Dedifferentiated amniotic fluid mesenchymal stem cell (primary cell): ENCODE measurements at regions not wholly inside any gene's neighbourhood (a gene's known extent, or its start where the extent isn't known, plus 50 kb on each side); places are given as distances from the start of the nearest gene placed in this dataset.
"Not testable (repeated sequence)": the region's sequence is repeated elsewhere in the genome, so short reads cannot be mapped to it uniquely, and the experiment has no call there.

ENCODE experiments used
- DNase-seq: peaks from one replicate; pipeline ENCODE4 v3.0.0-alpha.2; 2016; ENCODE audit errors: extremely low spot score

DNA sequence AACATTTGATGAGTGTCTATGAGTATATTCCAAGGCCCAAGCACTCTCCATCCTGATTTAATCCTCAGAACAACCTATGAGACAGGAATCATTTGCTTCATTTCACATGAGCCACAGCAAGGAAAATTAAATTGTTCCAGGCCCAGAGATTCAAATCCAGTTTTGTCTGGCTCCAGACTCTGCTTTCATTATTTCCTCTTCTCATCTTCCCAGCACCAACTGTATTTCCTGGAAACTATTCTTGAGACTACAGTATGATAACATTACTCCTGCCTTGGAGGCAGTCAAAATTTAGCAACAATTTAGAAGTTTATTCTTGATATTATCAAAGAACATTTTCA lies 194.5 kb downstream of the ZNF608 start:
- no peak for DNase-seq

DNA sequence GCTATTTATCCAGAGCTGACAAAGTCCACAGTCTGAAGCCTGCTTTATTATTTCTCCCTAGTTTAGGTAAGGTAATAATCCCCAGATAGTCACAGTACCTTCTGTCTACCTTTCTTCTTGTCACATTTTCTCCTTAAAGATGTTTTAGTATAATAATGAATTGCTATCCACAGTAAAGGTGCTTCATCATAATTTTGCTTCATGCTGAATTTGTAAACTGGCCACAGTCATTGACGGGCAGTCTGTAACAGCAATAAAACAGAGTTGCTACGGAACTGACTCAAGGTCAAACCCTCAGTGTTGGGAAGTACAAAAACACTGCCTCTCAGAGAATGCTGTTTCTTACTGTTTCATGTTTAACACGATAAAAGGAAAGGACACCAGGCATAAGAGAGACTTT lies 195.7 kb downstream of the ZNF608 start:
- no peak for DNase-seq

DNA sequence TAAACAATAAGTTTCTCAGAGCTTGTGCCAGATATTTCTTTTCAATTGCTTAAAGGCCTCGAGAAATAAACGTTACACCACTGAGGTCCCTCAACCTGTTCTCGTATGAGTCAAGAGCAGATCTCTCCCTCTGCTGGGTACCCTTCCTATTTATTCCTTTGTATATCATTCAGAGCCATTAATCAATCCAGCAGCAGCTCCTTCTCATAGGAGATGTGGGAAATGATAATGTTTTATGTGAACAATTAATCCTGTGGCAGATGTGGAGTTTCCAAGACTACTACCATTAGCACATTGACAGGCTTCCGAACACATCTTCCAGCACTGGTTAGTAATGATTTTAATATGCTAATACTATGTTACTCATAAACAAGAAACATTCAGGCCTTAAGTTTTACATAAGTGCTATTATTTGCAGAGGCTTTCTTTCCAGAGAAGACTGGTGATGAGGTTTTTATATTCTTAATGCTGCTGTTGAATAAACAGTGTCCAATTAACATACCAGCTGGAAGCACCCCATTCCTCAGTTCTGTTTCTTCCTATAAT lies 196.5 kb downstream of the ZNF608 start:
- DNase-seq = no peak

DNA sequence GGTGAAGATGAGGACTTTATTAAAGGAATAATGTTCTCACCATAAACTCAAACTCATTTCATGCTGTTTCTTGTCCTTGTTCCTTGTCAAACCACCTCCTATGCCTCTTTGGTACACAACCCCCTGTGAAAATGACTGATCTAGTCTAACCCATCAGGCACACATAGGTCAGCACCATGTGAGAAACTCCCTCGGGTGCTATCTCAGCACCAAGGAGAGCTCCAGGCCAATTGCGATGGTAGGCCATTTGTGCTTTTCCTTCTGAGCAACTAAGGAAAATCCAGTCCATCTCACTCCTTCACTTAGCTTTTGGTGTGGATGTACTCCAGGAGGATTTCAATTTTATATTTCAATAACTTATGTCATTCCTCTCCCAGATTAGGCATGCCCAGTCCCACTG lies 199.8 kb downstream of the ZNF608 start:
- no peak for DNase-seq

DNA sequence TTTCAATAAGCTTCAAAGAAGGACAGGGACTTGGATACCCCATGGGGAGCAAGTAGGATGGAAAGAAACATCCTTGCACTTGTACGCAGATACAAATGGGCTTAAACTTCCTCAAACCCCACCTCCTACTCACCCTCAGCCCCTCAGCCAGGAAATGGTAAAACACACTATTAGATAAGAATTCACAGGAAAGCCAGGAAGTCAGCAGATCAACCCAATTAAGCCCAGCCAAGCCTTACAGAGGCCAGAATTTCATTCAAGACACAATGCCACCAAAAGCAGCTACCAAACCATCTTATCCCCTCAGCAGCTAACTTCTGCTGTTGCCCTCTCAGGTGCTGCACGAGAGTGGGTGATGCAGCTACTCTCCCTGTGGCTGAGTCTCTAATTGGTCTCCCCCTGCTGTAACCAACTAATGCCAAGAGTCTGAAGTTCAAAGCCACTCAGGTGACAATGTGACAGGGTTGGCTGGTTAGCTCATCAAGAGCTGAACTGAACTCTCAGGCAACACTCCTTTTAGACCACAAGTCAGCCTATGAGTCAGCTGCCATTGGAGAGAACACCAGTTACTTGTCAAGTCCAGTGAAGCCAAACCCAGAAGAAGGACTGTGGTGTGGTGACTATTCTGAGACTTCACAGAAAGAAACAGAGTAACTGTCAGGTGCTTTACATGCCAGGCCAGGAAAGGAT lies 201.9 kb downstream of the ZNF608 start:
- no peak for DNase-seq

DNA sequence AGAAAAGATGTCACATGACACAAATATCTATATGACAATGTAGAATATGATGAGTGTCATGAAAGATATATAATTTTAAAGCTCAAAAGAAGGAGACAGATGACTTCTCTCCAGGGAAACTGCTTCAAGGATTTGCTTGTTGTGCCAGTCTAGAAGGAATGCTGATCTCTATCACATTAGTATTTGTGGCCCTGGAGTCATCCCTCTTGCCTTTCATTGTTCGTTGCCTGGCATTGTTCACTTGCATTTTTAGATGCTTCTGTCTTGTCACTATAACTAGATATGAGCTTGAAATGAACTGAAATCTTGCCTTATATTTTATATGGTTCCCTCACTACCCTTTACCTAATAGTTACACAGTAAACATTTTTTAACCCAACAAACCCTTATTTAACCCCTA lies 207.5 kb downstream of the ZNF608 start:
- no peak for DNase-seq

DNA sequence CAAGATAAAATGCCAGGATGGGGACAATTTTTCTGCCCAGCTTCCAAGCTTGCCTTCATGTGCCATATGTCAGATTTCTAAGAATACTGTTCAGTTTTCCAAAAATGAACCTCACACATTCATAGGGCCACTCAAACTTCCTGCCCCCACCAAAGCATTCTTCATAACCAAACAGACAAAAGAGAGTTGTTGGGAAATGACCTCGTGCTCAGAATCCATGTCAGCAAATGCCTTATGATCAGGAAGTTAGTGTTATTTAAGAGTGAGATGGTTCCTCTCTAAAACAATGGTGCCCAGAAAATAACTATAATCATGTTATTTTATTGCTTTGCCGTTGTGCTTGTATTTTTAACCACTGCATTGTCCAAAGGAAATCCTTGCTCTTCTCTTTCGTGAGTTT lies 208.2 kb downstream of the ZNF608 start:
- no peak for DNase-seq

DNA sequence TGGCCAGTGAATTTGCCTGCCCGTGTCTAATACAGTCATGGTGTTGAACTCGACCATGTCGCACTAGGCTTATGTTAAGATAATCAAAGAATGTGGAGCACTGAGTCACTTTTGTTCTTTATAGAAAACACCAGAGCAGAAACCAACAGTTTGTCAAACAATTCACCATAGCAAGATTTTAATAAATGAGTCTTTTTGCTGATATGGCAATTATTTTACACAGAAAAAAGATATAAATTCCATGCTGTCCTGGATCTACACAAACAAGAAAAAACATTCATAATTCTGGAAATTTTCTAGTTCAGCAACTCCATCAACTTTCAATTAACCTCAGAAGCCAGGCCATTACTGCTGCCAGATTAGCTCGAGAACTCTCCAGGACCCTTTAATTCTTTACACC lies 208.9 kb downstream of the ZNF608 start:
- no peak for DNase-seq

DNA sequence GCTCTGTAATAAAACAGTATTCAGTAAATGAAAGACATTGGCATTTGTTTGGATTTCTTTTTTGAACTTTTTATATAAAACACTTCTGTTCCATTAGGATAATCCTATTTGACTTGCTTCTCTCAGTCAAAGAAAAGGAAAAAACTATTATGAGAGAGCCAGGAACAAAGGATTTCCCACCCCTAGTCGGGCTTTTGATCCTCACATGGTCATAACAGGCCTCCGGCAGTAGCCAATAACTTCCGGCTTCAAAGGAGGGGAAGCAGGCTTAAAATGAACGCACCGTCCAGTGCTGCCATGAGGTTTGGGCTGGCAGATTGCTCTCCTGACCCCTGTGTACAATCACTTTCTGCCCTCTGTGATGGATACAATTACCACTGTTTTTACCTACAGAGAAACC lies 209.3 kb downstream of the ZNF608 start:
- DNase-seq = no peak

DNA sequence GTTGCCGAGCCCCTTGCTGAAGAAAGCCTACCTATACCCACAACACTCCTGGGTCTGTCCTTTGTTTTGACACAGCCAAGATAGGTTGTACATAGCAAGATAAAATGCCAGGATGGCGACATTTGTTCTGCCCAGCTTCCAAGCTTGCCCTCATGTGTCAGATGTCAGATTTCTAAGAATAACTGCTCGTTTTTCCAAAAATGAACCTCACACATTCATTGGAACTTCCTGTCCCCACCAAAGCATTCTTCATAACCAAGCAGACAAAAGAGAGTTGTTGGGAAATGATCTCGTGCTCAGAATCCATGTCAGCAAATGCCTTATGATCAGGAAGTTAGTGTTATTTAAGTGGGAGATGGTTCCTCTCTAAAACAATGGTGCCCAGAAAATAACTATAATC lies 210.1 kb downstream of the ZNF608 start:
- DNase-seq = no peak

DNA sequence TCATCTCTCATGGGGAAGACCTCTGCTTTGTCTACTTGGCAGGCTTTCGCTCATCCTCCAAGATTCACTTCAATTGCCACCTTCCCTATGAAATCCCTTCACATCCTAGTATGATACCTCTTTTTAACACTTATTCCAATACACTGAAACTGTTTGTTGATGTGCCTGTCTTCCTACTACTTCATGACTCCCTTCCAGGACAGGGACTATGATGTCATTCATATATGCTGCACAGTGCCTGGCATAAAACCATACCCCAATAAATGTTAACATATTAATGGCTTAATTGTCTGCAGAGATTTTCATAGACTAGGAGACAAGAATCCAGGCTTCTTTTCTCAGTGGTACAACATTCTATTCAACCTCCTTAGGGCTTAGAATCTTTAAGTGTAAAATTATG lies 215.5 kb downstream of the ZNF608 start:
- DNase-seq = no peak

DNA sequence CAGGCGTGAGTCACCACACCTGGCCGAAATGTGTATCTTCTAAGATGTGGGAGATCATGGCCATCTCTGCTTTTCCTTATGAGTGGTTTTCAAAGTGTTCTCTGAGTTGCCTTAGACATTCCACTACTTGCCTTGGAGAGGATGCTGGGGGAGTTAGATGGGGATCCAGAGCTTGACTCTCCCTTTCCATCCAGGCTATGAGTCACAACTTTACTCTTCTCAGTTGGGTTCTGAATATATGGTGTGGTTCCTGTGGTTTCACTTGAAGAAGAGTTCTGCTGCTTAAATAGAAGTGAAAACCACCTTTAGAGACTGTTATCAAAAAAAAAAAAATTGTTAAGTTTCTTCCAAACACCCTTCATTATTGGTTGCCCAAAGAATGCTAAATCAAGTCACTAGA lies 217.6 kb downstream of the ZNF608 start:
- DNase-seq = no peak

DNA sequence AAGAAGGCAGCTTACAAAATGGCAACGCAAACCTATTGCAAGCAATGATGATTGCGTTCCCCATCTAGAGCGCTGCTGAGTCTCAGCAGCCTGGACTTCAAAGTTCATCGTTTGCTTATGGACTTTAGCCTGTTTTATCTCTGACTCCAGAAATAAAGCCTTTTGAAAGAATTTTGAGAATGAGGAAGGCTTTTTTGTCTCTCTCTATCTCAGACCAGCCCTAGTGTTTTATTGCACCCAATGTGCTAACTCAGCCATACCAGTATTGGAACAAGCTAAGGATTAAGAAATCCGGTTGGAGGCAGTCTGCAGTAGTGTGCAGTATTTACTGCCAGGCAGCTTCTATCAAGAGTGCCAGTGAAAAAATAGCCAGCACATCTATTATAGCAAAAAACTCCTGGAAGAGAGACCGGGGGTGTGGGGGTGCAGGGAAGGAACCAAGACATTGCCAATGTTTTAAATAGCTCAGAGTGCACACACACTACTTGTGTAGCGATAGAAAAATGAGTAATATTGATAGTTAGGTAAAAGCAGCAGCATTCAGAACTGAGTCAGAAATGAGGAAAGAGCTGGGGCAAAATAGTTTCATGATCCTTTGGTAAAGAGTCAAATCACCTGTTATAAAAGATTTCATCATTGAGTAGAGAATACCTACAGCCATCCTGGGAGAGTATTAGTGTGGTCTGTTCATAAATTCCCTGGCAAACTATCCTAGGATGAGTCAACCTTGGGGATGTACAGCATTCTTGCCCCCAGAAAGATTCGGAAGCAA lies 219.0 kb downstream of the ZNF608 start:
- no peak for DNase-seq

DNA sequence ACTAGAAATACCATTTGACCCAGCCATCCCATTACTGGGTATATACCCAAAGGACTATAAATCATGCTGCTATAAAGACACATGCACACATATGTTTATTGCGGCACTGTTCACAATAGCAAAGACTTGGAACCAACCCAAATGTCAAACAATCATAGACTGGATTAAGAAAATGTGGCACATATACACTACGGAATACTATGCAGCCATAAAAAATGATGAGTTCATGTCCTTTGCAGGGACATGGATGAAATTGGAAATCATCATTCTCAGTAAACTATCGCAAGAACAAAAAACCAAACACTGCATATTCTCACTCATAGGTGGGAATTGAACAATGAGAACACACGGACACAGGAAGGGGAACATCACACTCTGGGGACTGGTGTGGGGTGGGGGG lies 220.4 kb downstream of the ZNF608 start:
- DNase-seq = not testable (repeated sequence)

DNA sequence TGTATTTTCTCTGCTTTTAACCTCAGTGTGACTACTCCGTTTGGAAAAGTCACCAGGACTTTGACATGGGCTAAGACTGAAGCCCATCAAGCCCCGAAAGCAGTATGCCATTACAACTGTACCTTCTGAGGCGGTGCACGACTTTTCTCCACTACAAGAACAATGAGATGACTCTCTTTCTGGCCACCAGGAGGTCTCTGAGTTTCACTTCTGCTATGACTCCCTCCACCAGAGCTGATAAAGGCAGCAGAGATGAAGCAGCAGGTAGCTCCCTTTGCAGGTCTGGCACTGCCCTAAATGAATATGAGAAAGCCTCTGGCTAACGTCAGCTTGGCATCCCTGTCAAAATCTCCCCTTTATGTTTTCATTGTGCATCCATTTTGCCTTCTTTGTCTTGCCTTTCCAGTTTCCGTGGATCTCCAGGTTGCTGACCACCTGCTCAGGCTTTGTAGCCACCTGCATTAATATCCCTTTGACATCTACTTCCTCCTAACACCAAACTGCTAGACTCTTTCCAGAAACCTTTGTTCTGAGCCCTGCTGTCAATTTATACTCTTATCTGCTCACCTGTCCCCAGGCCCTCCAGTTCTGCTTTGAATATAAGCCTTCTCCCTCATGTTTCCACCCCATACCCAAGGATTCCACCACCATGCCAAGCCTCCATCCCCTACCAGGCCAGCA lies 221.7 kb downstream of the ZNF608 start:
- DNase-seq = no peak

DNA sequence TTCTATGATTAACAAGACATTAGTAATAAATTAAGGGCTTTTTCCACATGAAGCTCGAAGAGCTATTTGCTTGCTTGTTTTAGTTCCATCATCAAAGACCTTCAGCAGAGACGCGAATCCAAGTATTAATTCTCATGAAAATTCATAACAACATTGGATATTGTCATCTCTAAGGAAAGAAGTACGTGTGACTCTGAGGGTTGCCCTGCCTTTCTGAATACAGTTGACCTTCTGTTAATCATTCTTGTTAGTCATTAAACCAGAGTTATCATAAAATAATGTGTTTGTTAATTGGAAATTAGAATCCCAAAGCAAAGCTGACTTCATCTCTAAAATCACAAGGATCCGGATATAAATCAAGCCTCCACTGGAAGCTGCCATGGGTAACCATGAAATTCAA lies 222.5 kb downstream of the ZNF608 start:
- no peak for DNase-seq

DNA sequence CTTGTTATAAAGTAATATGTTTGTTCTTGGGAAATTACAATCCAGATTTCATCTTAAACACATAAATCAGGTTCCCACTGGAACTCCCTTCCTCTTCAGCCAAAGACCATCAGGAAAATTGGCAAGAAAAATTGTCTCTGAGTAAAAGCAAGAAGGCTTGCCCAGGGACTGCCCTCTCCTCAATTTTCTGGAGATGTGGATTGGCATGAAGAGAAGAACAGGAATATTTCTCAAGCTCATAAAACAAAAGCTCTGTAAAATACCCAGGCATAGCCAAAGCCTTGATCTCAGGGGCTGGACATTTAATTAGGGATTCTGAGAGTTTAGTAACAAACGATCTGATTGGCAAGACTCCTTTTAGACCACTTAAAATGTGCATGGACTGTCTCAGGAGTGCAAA lies 223.4 kb downstream of the ZNF608 start:
- no peak for DNase-seq

DNA sequence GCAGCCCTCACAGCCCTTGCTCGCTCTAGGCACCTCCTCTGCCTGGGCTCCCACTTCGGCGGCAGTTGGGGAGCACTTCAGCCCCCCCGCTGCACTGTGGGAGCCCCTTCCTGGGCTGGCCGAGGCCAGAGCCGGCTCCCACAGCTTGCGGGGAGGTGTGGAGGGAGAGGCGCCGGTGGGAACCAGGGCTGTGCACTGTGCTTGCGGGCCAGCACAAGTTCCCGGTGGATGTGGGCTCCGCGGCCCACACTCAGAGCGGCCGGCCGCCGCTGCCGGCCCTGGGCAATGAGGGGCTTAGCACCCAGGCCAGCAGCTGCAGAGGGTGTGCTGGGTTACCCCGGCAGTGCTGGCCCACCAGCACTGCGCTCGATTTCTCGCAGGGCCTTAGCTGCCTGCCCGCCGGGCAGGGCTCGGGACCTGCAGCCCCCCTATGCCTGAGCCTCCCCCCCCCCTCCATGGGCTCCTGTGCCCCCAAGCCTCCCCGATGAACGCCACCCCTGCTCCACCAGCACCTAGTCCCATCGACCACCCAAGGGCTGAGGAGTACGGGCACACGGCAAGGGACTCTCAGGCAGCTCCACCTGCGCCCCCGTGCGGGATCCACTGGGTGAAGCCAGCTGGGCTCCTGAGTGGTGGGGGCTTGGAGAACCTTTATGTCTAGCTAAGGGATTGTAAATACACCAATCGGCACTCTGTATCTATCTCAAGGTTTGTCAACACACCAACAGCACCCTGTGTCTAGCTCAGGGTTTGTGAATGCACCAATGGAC lies 224.8 kb downstream of the ZNF608 start:
- no peak for DNase-seq

DNA sequence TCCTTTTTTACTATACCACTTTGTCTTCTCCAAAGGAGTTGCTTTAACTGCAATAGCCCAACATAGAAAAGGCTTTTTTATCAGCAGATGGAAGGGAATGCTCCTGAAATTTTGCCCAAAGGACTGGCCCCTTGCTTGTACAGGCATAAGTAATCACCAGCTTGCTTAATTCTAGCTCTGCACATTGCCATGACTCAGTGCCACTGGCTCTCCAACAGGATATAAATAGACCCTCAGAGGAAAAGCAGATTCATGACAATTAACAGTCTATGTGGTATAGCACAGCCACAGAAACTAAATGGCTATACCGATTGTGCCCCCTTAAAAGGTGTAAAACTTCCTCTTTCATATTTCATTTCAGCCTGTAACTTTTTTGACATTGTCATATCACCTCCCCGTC lies 227.0 kb downstream of the ZNF608 start:
- DNase-seq = peak; percentile 66

DNA sequence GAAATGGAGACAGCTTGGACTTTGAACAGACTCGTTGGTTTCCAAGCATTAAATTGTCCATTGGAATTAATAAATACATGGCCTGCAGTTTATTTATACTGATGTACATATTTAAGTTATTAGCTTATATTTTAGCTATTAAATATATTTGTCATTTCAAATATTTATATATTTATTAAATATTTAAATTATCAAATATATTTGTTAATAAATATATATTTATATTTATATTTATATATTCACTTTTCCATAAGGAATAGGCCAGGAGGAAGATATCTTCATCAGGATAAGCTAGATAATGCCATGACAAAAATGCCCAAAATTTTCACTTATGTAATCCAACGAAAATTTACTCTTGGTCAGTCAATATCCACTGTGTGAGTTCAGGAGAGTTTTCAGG lies 229.9 kb downstream of the ZNF608 start:
- no peak for DNase-seq

DNA sequence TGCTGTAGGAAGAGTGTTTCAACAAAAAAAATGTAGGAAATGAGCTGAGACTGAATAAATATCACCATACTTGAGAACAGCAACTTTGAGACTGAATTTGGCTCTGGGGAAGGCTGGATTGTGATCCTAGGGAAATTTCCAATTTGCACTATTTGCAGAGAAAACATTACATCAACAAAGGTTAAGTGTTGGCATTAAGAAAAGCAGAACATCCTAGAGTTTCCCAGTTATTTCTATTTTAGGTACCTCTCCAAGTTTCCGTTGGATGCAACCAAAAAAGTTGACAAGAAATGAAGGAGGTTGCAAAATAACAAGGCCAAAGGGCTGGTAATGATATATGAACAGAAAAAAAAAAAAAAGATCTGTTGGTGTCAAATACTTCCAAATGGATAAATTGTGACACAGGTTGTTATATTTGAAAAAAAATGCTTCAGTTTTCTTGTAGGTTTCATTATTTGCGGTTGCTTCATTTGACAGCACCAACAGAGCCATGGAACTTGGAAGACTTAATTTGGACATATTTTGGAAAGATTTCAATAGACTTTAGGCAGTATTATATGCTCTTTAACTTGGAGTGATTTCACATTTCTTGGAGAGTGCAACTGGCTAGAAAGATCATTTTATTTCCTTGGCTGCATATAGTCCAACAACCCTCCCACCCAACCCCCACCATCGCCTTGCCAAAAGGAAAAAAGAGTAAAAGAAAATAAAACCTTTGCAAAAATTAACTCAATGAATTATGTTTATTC lies 230.8 kb downstream of the ZNF608 start:
- no peak for DNase-seq
